Kidney epithelial cell (primary cell): ENCODE measurements at regions not wholly inside any gene's neighbourhood (a gene's known extent, or its start where the extent isn't known, plus 50 kb on each side); places are given as distances from the start of the nearest gene placed in this dataset.

Experiments used
- DNase-seq: peaks from one replicate; pipeline ENCODE4 v3.0.0-alpha.2; 2010; ENCODE audit warnings: low read depth
- H3K27me3 ChIP-seq: 2 replicates; pipeline ENCODE4 v1.6.0; 2011; ENCODE audit warnings: low read length; ENCODE audit not compliant: control insufficient read depth, insufficient read depth
- H3K36me3 ChIP-seq: 2 replicates; pipeline ENCODE4 v1.5.1; 2011; ENCODE audit warnings: low read length; ENCODE audit not compliant: control insufficient read depth, insufficient read depth
- H3K4me3 ChIP-seq: 2 replicates; pipeline ENCODE4 v1.5.1; 2011; ENCODE audit warnings: low read depth, mild to moderate bottlenecking, control low read depth, low read length
- CTCF ChIP-seq: IDR thresholded peaks from 2 replicates; pipeline ENCODE4 v1.5.1; 2011; ENCODE audit warnings: mild to moderate bottlenecking, moderate library complexity, low read length, control low read depth, inconsistent platforms; ENCODE audit not compliant: insufficient read depth, poor library complexity, severe bottlenecking

- no peak overlapping the region for H3K4me3 ChIP-seq
- H3K27me3 ChIP-seq, result no peaks in the 10 kb centered on the region
- TF ChIP-seq CTCF, result no peak
- H3K36me3 ChIP-seq, result no peaks in the 10 kb centered on the region
- no peak for DNase-seq
Observed at GRCh38 chr7:124354201-124354600, 321.3 kb upstream of the TMEM229A start.

- no peak for DNase-seq
- Histone ChIP-seq H3K36me3 (no peaks in the 10 kb centered on the region), H3K4me3 (no peak overlapping the region), H3K27me3 (no peaks in the 10 kb centered on the region)
- TF ChIP-seq CTCF, result no peak
Observed at GRCh38 chr7:124351950-124352349, 319.1 kb upstream of the TMEM229A start.

- H3K4me3 ChIP-seq, result no peak overlapping the region
- TF ChIP-seq CTCF, result no peak
- no peak for DNase-seq
Observed at GRCh38 chr7:124349443-124349842, 316.6 kb upstream of the TMEM229A start.

GRCh38 chr7:124338861-124339260 lies 306.0 kb upstream of the TMEM229A start:
- DNase-seq, result no peak
- no peak for TF ChIP-seq CTCF
- Histone ChIP-seq H3K36me3 (no peaks in the 10 kb centered on the region), H3K4me3 (no peak overlapping the region), H3K27me3 (no peaks in the 10 kb centered on the region)

More at GRCh38 chr7:124349443-124349842, 316.6 kb upstream of the TMEM229A start:
- H3K36me3 ChIP-seq, result no peaks in the 10 kb centered on the region
- no peaks in the 10 kb centered on the region for H3K27me3 ChIP-seq

GRCh38 chr7:124330731-124331407 lies 298.0 kb upstream of the TMEM229A start:
- Histone ChIP-seq H3K4me3 (no peak overlapping the region), H3K36me3 (no peaks in the 10 kb centered on the region), H3K27me3 (no peaks in the 10 kb centered on the region)
- no peak for TF ChIP-seq CTCF
- DNase-seq, result no peak

GRCh38 chr7:124328774-124329173 lies 295.9 kb upstream of the TMEM229A start:
- Histone ChIP-seq H3K36me3 (no peaks in the 10 kb centered on the region), H3K27me3 (no peaks in the 10 kb centered on the region), H3K4me3 (no peak overlapping the region)
- no peak for TF ChIP-seq CTCF
- no peak for DNase-seq
